Mesendoderm (in vitro differentiated cells): ENCODE measurements at regions not wholly inside any gene's neighbourhood (a gene's known extent, or its start where the extent isn't known, plus 50 kb on each side); places are given as distances from the start of the nearest gene placed in this dataset.

ENCODE experiments used
- DNase-seq: peaks from one replicate; pipeline ENCODE4 v3.0.0; 2013
- H2AK5ac ChIP-seq: 2 replicates; pipeline ENCODE4 v1.6.1; 2013; ENCODE audit warnings: low read length, inconsistent platforms
- H2BK120ac ChIP-seq: 2 replicates; pipeline ENCODE4 v1.6.1; 2013; ENCODE audit warnings: low read depth, mild to moderate bottlenecking, low read length, moderate library complexity, mixed read lengths
- H2BK15ac ChIP-seq: replicated peaks from 2 replicates; pipeline ENCODE4 v1.6.1; 2013; ENCODE audit warnings: low read depth, mild to moderate bottlenecking, moderate library complexity
- H2BK5ac ChIP-seq: 2 replicates; pipeline ENCODE4 v1.6.1; 2013; ENCODE audit warnings: low read length, inconsistent platforms
- H3K18ac ChIP-seq: 2 replicates; pipeline ENCODE4 v1.6.1; 2013; ENCODE audit warnings: mild to moderate bottlenecking, low read length, mixed read lengths
- H3K23ac ChIP-seq: one replicate; pipeline ENCODE4 v1.6.1; 2013; ENCODE audit warnings: low read length
- H3K27ac ChIP-seq: 2 replicates; pipeline ENCODE4 v1.5.1; 2013; ENCODE audit warnings: low read depth, mild to moderate bottlenecking, inconsistent platforms, low read length, moderate library complexity
- H3K27me3 ChIP-seq: 2 replicates; pipeline ENCODE4 v1.6.1; 2013; ENCODE audit warnings: low read length, control low read depth, mild to moderate bottlenecking, inconsistent platforms; ENCODE audit not compliant: insufficient read depth, poor library complexity
- H3K36me3 ChIP-seq: 2 replicates; pipeline ENCODE4 v1.6.1; 2013; ENCODE audit warnings: low read length, inconsistent platforms; ENCODE audit not compliant: control insufficient read depth, insufficient read depth
- H3K4ac ChIP-seq: one replicate; pipeline ENCODE4 v1.6.1; 2013; ENCODE audit warnings: low read depth, mild to moderate bottlenecking, low read length, moderate library complexity
- H3K4me1 ChIP-seq: 2 replicates; pipeline ENCODE4 v1.6.1; 2013; ENCODE audit warnings: low read depth, low read length, inconsistent platforms; ENCODE audit not compliant: control insufficient read depth
- H3K4me2 ChIP-seq: 2 replicates; pipeline ENCODE4 v1.6.1; 2013; ENCODE audit warnings: low read length
- H3K4me3 ChIP-seq: 2 replicates; pipeline ENCODE4 v1.5.1; 2013; ENCODE audit warnings: mild to moderate bottlenecking, low read length
- H3K56ac ChIP-seq: one replicate; pipeline ENCODE4 v1.6.1; 2013; ENCODE audit warnings: low read length
- H3K79me1 ChIP-seq: 2 replicates; pipeline ENCODE4 v1.6.1; 2013; ENCODE audit warnings: low read length, inconsistent platforms
- H3K79me2 ChIP-seq: 2 replicates; pipeline ENCODE4 v1.6.1; 2013; ENCODE audit warnings: mild to moderate bottlenecking, low read length; ENCODE audit not compliant: control insufficient read depth, insufficient read depth
- H3K9ac ChIP-seq: 2 replicates; pipeline ENCODE4 v1.6.1; 2013; ENCODE audit warnings: low read length, inconsistent platforms
- H4K5ac ChIP-seq: one replicate; pipeline ENCODE4 v1.6.1; 2013; ENCODE audit warnings: low read length
- H4K8ac ChIP-seq: one replicate; pipeline ENCODE4 v1.6.1; 2013; ENCODE audit warnings: low read depth, mild to moderate bottlenecking, control low read depth, low read length, moderate library complexity
- WGBS: extraction: QIAGEN DNeasy Blood & Tissue Kit; methylation state at CpG from one replicate; pipeline ENCODE4 v1.1.7; 2013; ENCODE audit warnings: low lambda C conversion rate, missing lambda C conversion rate; ENCODE audit not compliant: insufficient coverage; ENCODE audit errors: extremely low coverage; 5-methylcytosine and 5-hydroxymethylcytosine counted together

DNA sequence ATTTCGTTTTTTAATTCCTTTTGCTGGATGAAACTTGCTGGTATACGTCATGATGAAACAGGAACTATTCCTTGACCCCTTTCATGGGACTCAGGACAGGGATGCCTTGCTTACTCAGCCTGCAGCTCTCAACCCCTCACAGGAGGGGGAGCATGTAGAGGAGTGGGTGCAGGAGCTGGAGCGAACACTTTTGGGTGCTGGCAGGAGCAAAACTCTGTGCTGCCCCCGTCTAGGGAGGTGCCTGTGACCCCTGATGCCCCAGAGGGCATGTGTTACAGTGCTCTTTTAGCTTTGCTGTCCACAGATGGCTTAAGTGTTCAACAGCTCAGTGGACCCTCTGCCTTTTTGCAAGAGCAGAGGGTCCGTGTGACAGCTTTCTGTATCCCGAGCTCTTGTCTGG lies 56.8 kb upstream of the TEX13C start:
- H3K27ac ChIP-seq: no peak overlapping the region
- no peak overlapping the region for H3K4ac ChIP-seq
- no peaks in the 10 kb centered on the region for H3K79me2 ChIP-seq
- no peak for DNase-seq
- H3K23ac ChIP-seq: no peak overlapping the region
- H3K36me3 ChIP-seq: no peaks in the 10 kb centered on the region
- H3K27me3 ChIP-seq: no peaks in the 10 kb centered on the region
- no peak overlapping the region for H4K5ac ChIP-seq
- H3K18ac ChIP-seq: no peak overlapping the region
- H3K4me1 ChIP-seq: no peaks in the 10 kb centered on the region
- H2AK5ac ChIP-seq: no peak overlapping the region
- H3K56ac ChIP-seq: no peak overlapping the region
- no peak overlapping the region for H2BK15ac ChIP-seq
- no peak overlapping the region for H2BK120ac ChIP-seq
- no CpG with 5 or more reads among the region's 6 CpGs for WGBS
- no peak overlapping the region for H3K4me3 ChIP-seq
- H4K8ac ChIP-seq: no peak overlapping the region
- no peak overlapping the region for H2BK5ac ChIP-seq
- H3K79me1 ChIP-seq: no peaks in the 10 kb centered on the region
- H3K4me2 ChIP-seq: no peak overlapping the region
- no peak overlapping the region for H3K9ac ChIP-seq

DNA sequence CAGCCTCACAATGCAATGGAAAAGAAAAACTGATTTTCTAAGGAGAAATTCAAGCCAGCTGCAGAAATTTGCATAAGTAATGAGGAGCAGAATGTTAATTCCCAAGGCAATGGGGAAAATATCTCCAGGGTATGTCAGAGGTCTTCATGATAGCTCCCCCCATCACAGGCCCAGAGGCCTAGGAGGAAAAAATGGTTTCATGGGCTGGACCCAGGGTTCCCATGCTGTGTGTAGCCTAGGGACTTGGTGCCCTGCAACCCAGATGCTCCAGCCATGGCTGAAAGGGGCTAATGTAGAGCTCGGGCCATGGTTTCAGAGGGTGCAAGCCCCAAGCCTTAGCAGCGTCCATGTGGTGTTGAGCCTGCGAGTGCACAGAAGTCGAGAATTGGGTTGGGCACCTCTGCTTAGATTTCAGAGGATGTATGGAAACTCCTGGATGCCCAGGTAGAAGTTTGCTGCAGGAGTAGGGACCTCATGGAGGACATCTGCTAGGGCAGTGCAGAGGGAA lies 53.5 kb upstream of the TEX13C start:
- DNase-seq: no peak
- Histone ChIP-seq H2BK15ac (no peak overlapping the region), H4K8ac (no peak overlapping the region), H3K27me3 (no peaks in the 10 kb centered on the region), H2AK5ac (no peak overlapping the region), H3K79me2 (no peaks in the 10 kb centered on the region), H3K9ac (no peak overlapping the region), H3K56ac (no peak overlapping the region), H3K4ac (no peak overlapping the region), H3K79me1 (no peaks in the 10 kb centered on the region), H3K27ac (no peak overlapping the region), H3K23ac (no peak overlapping the region), H2BK120ac (no peak overlapping the region), H3K4me3 (no peak overlapping the region), H2BK5ac (no peak overlapping the region), H3K4me2 (no peak overlapping the region), H3K36me3 (no peaks in the 10 kb centered on the region), H3K4me1 (no peaks in the 10 kb centered on the region), H4K5ac (no peak overlapping the region), H3K18ac (no peak overlapping the region)
- no CpG with 5 or more reads among the region's 4 CpGs for WGBS
